ENCODE measurements at regions not wholly inside any gene's neighbourhood (a gene's known extent, or its start where the extent isn't known, plus 50 kb on each side); places are given as distances from the start of the nearest gene placed in this dataset.
"Not testable (repeated sequence)": the region's sequence is repeated elsewhere in the genome, so short reads cannot be mapped to it uniquely, and the experiment has no call there.

DNA sequence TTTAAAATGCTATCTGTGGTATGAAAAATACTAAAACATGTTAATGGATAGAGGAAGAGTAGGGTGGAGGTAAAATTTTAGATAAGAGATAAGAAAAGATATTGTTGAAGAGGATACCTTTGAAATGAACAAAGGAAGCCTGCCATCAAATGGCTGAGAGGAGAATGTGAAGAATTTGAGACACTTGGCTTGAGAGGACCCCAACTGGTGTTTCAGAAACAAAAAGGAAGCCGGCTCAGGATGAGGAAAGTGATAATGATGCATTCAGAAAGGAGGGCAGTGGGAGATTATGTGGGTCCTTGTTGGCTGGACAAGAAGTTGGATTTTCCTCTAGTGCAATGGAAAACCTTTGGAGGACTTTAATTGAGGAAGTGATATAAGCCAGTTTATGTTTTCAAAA is 264.4 kb downstream of the DUSP6 start:
- DNase-seq, result no peak

DNA sequence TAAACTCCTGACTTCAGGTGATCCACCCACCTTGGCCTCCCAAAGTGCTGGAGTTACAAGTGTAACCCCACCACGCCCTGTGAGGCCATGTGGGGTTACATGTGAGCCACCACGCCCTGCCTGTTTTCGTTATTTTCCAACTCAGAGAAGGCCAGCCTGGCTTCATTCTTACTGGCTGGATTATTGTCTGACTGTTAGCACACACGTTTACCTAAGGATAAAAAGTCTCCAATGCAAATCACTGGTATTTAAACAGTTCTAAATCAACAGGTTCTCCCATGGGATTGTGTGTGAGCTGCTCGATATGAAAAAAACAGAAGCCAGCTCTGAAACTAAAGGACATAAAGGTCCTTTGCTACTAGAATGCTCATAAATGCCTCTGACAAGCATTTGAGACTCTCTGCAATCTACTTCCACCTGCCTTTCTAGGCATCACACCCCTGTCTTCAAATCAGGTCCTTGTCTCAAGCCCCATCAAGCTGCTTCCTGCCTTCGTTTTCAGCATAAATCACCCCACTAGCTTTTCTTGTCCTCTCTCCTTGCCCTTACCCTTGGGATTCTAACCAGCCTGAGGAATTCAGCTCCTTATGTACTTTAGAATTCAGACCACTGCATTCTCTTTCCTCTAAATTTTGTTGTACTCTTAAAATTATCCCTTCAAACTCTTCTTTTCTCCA is 265.0 kb downstream of the DUSP6 start:
- DNase-seq, result no peak

DNA sequence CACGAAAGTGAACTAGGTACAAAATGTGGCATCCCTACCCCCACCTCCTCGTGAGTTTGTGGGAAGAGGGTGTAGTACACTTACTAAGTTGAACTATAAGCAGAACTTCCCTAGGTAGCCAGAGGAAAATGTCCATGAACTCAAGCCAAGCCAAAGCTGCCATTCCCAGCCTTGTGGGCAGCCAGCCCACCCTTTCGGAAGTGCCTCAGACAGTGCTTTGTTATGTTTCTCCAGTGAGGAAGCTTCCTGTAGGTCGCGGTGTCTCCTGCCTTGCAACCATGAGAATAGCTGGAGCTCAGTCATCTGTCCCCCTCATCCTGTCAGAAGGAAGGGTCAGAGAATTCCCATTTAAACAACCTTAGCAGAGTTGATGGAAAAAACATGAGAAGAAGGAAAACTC is 266.9 kb downstream of the DUSP6 start:
- DNase-seq, result no peak

DNA sequence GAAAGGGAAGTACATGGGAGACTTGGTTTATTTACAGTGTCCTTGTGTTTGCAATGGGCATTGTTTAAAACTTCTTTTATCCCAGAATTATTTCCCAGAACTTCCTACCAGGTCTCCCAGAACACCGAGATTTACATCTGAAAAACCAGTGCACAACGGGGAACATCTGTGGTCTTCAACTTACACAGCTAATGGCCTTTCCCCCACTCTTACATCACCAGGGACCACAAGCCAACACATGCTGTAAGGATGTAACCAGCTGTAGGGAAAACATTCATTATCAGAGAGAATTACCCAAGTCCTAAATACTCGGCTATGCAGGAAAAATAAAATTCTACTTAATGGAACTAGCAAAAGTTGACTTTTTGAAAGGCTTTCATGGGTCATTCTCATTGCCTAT is 267.6 kb downstream of the DUSP6 start:
- DNase-seq, result no peak

DNA sequence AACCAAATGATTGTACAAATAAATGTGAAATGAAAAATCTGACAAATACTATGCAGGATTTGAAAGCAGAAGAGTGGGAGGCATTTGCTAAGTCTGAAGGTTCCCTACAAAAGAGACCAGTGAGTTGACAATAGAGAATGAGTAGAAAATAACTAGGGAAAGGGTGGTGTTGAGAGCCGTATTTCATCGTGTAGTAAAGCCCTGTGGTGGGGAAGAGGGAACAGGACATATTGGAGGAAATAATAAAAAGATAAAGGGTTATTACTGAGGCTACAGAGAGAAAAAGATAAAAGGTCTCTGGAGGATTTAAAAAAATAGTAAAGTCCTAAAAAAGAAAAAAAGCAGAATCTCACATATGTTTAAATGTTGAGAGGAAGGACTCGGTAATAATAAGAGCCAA is 268.8 kb downstream of the DUSP6 start:
- no peak for DNase-seq

DNA sequence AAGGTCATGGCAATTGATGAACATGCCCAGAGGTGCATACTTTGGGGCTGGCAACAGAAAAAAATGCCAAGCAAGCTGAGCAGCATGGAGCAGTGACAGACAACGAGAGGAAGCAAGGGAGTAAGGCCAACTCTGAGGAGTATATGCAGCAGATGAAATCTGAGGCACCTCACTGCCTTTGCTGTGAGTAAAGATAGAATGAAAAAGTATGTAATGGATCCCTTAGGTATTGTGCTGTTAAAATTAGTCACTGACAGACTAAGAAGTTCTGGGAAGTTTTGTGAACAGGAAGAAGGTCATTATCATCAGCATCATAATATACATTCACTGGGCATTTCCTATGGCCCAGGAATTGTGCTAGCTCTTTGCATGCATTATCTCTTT is 269.9 kb downstream of the DUSP6 start:
- DNase-seq, result no peak

DNA sequence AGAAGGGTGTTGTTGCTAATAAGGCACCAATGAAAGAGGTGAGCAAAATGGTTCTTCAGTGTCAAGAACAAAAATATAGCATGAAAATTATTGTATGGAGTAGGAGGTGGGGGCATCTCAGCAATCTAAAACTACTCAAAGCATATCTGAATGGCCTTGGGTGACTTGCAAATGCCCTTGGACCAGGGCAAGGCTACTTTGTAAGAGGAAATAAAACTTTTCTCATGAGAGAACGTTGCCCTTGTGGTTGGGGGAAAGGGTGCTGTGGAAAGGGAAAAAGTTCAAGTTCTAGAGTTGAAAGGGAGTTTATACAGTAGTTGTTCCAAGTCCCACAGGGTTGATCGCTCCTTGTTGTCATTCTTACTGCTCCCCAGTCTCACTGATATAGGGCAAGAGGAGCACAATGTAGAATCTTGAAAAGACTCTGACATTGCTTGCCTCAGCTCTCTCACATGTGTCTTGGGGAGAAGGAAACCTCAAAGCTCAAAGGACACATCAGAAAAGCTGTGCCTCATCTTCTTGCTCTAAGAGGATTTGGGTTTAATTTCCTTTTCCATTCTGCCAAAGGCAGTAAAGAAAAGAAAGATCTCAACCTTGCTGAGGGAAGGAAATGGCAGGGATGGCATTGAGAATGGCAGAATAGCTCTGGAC is 270.5 kb downstream of the DUSP6 start:
- DNase-seq, result no peak

DNA sequence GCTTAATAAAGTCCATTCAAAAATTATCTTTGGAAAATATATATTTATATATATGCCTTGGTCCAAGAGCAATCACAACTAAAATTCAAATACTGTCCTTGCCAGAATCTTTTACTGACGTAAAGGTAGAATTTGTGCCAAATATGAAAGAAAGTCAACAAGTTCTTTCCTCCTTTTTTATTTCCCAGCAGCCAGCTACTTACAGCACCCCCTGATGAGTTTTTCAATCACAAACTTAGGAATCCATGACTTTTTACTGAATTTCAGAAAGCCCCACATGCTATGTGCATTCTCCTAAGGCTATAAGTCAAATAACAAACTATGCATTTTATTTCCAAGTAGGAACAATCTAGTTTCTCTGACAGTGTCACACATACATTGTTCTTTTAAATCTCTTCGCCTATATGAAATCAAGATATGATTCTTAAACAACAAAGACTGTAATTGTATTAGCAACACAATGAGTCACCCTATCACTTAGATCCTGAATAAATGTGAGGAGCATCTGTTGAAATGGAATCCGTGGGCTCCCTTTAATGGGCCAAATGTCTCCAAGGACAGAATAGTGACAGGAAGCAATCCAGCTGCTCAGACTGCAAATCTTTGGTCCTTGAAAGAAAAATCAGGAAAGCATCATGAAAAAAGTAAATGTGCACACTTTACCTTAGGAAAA is 271.4 kb downstream of the DUSP6 start:
- no peak for DNase-seq

DNA sequence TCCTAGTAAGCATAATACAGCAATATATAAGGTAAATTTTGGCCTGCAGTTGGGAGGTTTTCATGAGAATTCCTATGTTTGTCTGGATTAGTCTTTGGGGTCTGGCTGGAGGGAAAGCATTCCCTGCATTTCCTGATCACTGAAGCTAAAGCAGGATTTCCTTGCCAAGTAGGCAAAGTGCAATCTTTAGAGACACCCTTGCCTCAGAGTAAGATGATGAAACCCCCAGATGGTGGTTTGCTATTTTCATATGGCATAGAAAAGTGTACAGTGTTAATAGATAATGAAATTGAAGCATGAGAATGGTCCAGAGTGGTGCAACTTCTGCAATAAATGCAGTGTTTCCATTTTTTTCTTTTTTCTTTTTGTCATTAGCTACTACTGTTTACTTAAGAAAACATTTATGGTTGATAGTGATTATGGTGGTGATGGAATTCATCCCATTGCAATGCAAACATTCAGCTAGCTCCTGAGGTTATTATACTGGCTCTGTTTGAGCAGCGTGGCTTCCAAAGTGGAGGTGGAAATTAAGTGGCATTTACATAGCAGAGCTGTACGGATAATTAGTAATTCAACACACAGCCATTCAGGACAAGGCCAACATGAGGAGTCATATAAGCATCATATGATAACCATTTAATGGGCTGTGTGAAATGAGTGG is 276.3 kb downstream of the DUSP6 start:
- no peak for DNase-seq

DNA sequence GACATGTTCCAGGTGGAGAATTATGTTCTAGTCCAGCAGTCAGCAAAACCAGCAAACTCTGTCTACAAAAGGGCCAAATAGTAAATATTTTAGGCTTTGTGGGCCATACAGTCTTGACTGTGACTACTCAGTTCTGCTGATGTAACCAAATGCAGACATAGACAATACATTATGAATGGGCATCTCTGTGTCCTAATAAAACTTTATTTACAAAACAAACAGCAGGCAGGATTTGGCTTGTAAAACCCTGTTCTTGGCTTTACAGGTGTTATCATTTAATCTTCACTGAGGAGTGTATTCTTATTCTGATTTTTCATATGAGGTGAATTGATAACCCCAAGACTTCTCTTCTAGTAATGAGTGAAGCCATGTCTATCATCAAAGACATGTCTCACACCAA is 278.6 kb downstream of the DUSP6 start:
- no peak for DNase-seq

DNA sequence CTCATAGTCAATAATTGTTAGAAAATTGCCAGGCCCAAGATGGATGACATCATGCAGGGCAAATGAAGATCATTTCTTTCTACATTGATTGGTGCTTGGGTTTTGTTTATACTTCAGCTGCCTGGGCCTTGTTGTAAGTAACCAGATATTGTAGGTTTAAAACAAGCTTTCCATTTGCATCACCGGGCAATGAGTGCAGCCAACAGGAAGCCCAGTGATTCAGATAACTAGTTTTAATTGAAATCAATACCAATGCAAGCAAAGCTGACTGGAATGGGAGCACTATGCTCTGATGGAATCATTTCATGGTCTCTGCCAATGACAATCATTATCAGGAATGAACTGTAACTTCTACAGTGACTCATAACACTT is 279.3 kb downstream of the DUSP6 start:
- no peak for DNase-seq

DNA sequence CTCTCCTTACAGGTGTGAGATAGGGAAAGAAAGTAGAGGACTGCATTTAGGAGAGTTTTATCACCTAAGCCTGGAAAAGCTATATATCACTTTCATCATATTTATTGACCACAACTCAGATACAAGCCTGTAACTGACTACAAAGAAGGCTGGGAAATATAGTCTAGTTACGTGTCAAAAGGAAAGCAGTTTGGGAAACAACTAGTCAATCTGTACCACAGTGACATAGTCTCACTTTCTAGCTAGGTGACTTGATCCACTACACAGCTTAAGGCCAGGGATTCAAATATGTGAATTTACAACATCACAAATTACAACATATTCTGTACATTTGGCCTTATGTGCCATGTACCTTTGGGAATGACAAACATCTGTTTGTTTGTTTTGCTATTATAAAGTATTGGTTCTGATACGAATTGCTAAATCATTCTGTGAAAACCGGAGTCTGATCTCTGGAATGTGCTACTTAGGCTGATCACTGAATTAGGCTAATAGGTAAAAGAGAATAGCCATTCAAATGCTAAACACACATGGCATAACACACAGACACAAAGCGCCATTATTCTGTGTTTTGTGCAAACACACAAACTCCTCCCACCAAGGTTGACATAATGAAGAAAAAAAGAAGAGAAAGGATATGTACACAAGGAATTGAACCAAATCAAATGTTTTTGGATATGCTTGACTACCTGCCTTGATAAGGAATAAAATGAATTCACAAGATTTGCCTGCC is 279.8 kb downstream of the DUSP6 start:
- DNase-seq, result no peak

DNA sequence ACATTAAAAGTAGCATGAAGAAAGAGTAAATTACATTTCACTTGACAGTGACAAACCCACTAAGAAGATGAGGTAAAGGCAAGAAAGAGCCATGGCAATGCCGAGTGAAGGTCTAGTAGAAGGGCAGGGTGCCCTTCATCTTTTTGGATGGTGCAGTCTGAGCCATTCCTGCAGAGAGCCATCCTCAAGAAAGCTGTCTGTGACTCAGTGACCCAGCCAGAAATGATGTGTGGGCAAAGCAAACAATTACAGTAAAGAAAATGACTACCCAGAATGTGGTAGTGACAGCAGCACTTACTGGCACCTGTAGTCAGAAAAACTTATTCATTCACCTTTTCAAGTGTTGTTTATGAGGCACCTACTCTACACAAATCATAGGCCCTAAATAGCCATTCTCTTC is 281.7 kb downstream of the DUSP6 start:
- no peak for DNase-seq

DNA sequence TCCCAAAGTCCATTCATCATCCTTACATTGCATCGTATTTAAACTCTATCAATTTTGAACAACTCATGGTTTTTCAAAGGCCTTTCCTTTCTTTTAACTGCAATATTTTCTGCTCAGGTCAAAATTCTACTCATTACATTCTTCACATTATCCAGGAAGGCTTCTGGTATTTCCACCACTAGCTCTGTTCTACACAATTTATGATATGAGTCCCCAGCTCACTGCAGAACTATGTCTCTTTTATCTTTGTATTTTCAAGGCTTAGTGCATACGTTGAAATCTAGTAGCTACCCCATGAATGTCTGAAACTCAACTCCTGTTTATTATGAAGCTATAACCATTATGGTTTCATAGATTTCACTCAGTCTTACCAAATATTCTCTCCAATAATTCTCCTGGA is 282.9 kb downstream of the DUSP6 start:
- DNase-seq, result no peak

DNA sequence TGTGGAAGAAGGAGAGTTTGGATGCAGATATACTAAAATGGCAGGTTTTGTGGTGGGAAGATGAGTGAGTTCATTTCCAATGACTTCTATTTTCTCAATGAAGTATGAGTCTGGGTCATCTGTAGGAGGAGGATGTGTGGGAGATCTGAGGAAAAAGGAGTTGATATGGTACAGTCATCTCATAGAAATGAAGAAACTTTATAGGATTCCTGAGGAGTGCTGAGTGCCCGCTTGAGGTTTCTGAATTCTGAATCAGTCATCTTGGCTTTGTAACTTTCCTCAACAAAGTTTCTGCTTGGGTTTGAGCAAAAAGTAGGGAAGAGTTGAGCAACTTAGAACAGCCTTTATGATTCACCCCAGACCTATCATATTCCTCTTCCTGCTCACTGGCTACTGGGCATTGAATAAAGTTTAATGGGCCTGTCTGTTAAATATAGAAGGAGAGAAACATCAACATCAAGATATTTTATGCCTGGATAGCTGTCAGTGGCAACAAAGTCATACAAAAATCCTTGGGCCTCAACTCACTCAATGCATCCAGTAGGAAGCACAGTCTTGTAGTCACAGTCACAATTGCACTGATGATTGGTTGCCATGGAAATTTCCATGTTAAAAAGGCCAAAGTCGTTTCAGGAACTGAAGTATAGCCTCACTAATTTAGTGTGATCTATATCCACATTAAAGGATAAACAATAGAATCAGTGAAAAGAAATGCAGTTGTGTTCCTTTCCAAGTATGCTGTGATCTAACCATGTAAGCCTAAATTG is 284.7 kb downstream of the DUSP6 start:
- no peak for DNase-seq

DNA sequence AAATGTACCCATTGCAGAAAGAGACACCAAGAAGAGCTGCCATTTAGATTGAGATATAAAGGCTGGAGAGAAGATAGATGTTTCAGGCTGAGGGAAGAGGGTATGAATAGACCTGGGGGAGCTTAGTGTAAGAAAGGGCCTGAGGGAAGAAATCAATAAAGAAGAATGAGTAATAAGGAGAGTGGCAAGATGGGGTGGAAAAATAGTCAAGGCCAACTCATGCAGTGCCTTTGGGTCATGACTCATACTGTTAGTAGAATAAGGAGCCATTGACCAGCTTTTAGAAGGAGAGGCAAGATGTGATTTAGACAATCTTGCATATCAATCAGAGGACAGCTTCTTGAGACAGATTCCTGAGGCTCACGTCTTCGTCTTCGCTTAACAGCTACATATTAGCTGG is 287.5 kb downstream of the DUSP6 start:
- no peak for DNase-seq

DNA sequence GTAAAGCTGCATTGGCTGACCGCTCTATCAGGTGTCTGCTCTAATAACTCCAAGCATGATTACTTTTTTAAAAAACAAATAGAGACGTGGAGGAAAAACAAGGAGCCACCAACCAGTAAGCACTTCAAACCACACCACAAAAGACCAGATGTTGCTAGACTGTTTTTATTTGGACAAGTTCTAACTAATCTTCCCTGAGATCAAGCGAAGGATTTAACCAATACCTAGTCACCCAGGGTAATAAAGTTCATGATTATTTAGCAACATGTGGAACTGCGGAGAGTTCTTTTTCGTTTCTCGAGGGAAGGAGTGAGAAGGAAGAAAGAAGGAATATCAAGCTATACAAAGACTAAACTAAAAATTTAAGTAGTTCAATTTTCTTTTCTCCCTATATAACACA is 288.1 kb downstream of the DUSP6 start:
- DNase-seq, result no peak

DNA sequence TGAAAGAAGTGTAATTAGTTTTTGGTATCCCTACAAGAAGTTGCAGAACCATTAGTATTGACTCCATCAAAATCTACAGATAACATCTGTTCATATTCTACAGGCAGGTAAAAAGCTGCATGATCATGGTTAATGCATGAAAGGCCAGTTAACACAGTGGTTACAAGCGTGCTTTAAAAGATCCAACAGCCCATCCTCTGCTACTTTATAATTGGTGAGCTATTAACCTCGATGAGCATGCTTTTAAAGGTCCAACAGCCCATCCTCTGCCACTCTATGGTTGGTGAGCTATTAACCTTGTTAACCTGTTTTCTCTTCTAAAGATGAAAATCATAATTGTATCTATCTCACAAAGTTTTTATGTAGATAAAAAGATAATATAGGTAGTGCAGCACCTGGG is 289.3 kb downstream of the DUSP6 start:
- DNase-seq, result no peak

DNA sequence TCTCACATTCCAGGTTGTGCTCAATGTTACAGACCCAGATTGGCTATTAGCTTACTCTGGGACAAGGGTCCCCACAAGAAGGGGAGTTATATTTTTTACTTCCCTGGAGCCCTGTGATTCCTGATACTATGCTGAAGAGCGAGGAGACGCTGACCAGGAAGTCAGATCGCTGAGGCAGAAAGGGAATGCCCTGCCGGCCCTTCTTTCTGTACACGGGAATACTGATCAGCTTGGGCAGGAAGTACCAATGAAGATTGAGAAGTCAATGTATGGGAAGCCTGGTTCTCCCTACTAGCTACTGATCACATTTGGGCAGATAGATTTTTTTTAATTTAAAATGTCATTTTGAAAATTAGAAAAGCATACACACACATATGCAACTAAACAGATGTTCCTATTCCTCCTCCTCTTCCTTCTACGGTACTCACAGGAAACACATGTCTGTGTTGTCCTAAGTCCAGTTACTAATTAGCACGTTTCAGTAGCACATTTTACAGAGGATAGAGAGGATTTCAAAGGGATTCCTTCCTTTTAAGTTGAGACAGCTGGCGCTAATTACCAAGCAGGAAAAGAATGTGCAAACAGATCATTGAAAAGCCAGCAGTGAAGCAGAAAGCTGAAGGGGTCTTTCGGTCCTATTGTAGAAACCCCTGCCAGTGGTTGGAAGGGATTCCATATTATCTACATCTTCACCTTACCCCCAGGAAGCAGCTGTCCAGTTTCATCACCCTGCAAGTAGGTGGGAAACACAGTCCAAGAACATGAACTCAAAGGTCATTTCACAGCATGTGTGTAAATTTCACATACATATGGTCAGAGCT is 292.4 kb downstream of the DUSP6 start:
- no peak for DNase-seq

DNA sequence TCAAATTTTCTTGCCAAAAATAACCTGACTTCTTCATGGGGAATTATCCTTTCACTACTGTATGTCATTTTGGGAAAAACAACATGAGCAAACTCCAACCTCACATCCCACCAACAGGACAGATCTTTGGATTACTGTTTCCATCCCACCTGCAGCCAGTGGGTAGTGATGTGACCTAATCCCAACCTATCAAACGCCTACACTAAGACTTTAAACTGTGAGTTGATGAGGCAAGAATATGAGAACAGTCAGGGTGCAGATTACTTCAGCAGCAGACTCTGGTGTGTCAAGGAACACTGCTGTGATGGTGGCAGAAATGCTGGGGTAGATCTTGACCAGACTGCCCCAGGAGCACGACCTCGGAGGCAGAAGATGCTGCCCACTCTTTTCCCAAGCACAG is 293.2 kb downstream of the DUSP6 start:
- DNase-seq, result no peak

DNA sequence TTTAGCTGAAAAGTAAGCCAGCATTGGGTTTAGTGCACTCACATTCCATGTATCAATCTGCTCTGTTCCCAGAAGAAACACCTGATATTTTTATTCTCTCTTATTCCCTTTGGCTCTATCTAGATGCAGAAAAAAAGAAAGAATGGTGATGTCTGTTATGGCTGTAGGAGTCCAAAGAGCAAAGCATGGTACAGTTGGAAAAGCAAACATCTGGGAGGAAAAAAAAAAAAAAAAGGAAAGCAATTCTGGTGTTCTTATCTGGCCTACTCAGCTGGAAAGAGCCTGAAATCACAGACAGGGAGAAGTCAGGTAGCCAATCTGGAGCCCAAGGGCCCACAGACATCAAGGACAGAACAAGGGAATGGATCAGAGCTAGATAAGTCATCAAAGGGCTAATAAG is 293.9 kb downstream of the DUSP6 start:
- no peak for DNase-seq

DNA sequence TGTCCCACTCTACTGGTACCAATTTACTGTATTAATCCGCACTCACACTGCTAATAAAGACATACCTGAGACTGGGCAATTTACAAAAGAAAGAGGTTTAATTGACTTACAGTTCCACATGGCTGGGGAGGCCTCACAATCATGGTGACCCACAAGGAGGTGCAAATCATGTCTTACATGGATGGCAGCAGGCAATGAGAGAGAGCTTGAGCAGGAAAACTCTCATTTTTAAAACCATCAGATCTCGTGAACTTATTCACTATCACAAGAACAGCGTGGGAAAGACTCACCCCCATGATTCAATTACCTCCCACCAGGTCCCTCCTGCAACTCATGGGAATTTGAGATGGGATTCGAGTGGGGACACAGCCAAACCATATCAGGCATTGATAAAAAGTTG is 298.5 kb downstream of the DUSP6 start:
- not testable (repeated sequence) for DNase-seq
